NCI-H748 (cell line): ENCODE measurements at regions not wholly inside any gene's neighbourhood (a gene's known extent, or its start where the extent isn't known, plus 50 kb on each side); places are given as distances from the start of the nearest gene placed in this dataset.

ENCODE experiments used
- DNase-seq: peaks from one replicate; lab custom pipeline; 2025; ENCODE audit not compliant: unreplicated experiment; lab: John Stamatoyannopoulos, UW

DNA sequence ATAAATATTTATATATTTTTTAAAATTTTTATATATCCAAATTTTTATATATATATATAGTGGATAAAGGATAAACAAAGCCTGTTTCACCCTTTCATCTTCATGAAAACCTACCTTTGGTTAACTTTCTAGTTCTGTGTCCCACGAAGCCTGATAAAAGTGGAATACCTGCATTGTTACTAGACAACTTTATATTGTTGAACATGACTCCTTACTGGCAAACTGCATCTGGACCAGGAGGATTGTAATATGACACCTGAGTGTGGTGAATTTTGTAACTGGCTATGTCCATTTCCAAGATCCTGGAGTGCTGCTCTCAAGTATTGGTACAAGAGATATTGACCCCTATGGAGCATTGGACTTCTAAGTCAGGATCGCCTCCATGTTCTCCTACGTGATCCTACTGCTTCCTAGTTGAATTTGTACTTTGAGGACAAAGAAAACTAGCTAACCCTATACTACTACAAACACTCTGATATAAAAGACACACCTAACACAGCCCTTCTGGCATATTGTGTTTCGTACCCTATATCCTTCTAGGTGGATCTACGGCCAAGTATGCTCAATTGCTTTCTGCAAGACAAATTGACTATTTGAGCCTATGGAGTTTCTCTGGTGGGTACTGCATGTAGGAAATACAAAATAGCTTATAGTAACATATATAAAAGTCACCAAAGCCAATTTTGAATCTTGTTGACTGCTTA lies 61.3 kb upstream of the PRRG1 start:
- DNase-seq: peak; percentile 2

DNA sequence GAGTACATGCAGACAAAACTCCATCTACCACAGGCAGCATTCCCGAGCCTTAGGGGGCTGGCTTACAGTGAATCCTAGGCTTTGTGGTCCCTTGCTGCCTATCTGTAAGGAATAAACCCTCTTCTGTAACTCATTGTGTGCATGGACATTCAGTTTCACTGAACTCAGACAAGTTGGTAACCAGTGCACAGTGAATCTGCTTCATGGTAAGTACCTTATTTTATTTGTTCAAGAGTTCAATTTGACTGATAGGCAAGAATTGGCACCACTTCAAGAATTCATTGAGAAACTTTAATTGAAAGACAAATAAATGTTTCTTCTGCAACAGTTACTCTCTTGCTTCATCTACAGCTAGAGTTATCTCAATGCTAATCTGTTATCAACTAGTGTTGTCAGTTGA lies 57.2 kb upstream of the PRRG1 start:
- DNase-seq: no peak
